ENCODE measurements at regions not wholly inside any gene's neighbourhood (a gene's known extent, or its start where the extent isn't known, plus 50 kb on each side); places are given as distances from the start of the nearest gene placed in this dataset.

DNA sequence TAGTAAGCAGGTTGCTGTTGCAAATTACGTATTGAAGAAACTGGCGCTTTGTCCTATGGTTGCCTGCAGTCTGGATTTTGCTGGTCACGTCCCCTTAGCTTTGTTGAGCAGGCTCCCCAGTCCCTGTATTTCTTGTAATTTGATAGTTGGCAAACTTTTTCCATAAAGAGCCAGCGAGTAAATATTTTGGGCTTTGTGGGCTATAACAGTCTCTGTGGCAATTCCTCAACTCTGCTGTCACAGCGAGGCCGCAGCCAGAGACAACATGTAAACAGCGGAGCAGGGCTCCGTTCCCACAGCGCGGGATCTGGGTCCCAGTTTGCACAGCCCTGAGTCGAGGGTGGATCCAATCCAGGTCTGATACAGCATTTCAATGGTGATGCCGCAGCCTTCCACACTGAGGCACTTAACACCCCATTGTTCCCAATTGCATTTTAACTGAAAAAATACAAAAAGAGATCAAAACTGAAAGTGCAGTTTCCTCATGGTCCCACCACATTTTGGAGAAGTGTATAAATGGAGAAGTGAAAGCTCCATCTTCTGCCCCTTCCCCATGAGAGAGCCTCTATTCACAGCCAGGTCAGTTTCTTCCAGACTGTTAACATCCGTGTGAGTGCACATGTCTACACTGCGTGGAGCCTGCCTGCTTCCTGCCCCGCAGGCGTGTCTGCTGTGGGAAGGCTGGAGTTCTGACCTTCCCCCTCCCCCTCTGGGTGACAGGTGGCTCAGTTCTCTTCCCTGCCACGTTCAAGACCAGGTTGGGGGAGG lies 89.1 kb downstream of the RPS6KA4 start:
- Histone ChIP-seq H3K4me3 (replicated peaks; ENCODE audit: low read depth, low read length) (no peak overlapping the region), H3K27me3 (replicated peaks; ENCODE audit: control insufficient read depth, insufficient read depth, low read length) (peaks cover 1% of the 10 kb centered on the region), H3K36me3 (ENCODE audit: control insufficient read depth, insufficient read depth, low read length) (no peaks in the 10 kb centered on the region)
- TF ChIP-seq, protein P1, sequence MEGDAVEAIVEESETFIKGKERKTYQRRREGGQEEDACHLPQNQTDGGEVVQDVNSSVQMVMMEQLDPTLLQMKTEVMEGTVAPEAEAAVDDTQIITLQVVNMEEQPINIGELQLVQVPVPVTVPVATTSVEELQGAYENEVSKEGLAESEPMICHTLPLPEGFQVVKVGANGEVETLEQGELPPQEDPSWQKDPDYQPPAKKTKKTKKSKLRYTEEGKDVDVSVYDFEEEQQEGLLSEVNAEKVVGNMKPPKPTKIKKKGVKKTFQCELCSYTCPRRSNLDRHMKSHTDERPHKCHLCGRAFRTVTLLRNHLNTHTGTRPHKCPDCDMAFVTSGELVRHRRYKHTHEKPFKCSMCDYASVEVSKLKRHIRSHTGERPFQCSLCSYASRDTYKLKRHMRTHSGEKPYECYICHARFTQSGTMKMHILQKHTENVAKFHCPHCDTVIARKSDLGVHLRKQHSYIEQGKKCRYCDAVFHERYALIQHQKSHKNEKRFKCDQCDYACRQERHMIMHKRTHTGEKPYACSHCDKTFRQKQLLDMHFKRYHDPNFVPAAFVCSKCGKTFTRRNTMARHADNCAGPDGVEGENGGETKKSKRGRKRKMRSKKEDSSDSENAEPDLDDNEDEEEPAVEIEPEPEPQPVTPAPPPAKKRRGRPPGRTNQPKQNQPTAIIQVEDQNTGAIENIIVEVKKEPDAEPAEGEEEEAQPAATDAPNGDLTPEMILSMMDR (IDR thresholded peaks at IDR 0.05; ENCODE audit: insufficient read depth, low read length, poor library complexity, severe bottlenecking) = no peak
- peak; percentile 43 for DNase-seq (ENCODE audit: extremely low read depth, insufficient read length)

DNA sequence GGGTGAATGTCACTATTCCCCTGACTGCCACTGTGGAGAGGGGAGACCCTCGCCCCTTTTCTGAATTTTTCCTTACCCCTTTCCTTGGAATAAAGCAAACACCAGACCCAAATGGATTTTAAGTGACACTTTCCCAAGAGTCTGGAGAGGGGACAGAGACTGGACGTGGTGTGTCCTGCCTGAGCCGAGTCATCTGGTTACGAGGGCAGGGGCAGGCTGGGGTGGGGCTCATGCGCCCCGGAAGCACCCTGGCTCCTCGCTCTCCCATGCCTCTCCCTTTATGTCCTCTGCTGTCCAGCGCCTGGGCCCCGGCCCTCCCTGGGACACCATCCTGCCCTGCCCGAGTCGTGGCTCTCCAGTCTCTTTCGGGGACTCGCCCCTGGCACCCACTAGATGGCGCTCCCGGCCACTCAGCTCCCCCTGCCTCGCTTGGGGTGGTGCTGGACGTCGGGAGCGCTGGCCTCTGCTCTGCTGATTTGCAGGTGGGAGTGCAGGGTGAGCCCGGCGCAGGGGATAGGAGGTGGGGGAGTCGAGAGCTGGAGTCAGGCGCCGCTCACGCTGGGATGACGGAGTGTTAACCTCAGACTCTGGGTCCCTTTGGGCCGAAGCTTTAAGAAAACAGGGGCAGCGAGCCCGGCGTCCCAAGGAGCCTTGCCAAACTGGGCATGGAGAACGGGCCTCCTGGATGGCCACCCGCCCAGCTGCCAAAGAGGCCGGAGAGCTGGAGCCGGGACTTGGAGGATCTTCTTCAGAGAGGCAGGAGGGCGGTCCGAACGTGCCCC lies 89.8 kb downstream of the RPS6KA4 start:
- peak; percentile 62 for DNase-seq (ENCODE audit: extremely low read depth, insufficient read length)
- TF ChIP-seq, protein P1 (IDR thresholded peaks at IDR 0.05; ENCODE audit: insufficient read depth, low read length, poor library complexity, severe bottlenecking) = peak; percentile 88
- peaks cover 1% of the 10 kb centered on the region for H3K27me3 ChIP-seq (replicated peaks; ENCODE audit: control insufficient read depth, insufficient read depth, low read length)
- no peaks in the 10 kb centered on the region for H3K36me3 ChIP-seq (ENCODE audit: control insufficient read depth, insufficient read depth, low read length)
- peak overlapping the region; percentile 30; the same call in 1 of the 2 replicates for H3K4me3 ChIP-seq (replicated peaks; ENCODE audit: low read depth, low read length)

DNA sequence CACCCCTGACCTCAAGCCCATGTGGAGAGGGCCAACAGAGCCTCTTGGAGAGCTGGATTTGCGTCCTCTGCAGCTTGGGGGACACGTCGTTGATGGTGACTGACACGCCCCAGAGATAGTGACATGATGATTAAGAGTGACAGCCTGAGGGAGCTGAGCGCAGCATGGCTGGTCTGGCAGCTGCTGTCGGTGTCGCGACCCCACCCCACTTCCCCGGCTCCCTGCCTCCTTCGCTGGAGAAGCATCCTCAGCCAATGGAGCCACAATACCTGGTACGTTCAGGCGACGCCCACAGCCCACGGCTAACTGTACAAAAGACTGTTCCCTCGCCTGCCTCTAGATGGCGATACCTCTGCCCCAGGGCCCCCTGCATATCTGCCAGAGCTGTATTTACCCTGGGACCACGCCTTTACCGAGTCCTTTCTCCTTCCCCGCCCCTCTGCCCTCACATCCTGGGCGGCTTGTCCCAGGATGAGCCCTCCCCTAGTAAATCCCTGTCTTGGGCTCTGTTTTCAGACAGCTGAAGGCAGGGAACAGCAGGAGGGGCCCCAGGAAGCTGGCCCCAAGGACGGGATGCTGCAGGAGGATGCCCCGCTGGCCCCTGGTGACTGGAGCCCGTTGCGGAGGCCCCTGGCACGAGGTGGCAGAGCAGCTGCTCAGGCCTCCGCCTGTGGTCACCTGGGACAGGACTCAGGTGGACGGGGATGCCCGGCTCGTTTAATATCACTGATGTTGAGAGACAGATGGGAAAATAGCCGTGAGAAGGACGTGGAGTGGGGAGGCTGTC lies 90.6 kb downstream of the RPS6KA4 start:
- peak overlapping the region; percentile 30; the same call in 1 of the 2 replicates for H3K4me3 ChIP-seq (replicated peaks; ENCODE audit: low read depth, low read length)
- peaks cover 1% of the 10 kb centered on the region for H3K27me3 ChIP-seq (replicated peaks; ENCODE audit: control insufficient read depth, insufficient read depth, low read length)
- TF ChIP-seq, protein P1 (IDR thresholded peaks at IDR 0.05; ENCODE audit: insufficient read depth, low read length, poor library complexity, severe bottlenecking) = peak; percentile 94
- no peaks in the 10 kb centered on the region for H3K36me3 ChIP-seq (ENCODE audit: control insufficient read depth, insufficient read depth, low read length)
- DNase-seq (ENCODE audit: extremely low read depth, insufficient read length) = peak; percentile 51

DNA sequence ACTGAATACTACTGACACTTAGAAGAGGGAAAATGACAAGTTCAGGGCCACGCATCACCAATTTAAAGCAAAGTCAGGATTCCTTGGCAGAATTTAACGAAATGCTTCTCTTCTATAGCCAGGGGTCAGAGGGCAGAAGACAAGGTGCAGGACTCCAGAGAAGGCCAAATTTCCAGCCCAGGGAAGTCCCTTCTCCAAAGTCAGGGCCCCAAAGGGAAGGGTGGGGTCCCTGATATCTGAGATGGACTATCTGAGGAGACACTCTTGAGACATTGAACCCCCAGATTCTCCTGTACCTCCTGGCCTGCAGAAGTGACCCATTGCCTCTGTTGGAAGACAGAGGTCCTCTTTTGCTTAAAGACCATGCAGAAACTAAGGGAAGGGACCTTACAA lies 91.2 kb downstream of the RPS6KA4 start:
- Histone ChIP-seq H3K27me3 (replicated peaks; ENCODE audit: control insufficient read depth, insufficient read depth, low read length) (peaks cover 1% of the 10 kb centered on the region), H3K4me3 (replicated peaks; ENCODE audit: low read depth, low read length) (no peak overlapping the region), H3K36me3 (ENCODE audit: control insufficient read depth, insufficient read depth, low read length) (no peaks in the 10 kb centered on the region)
- DNase-seq (ENCODE audit: extremely low read depth, insufficient read length) = no peak
- TF ChIP-seq, protein P1 (IDR thresholded peaks at IDR 0.05; ENCODE audit: insufficient read depth, low read length, poor library complexity, severe bottlenecking) = no peak

DNA sequence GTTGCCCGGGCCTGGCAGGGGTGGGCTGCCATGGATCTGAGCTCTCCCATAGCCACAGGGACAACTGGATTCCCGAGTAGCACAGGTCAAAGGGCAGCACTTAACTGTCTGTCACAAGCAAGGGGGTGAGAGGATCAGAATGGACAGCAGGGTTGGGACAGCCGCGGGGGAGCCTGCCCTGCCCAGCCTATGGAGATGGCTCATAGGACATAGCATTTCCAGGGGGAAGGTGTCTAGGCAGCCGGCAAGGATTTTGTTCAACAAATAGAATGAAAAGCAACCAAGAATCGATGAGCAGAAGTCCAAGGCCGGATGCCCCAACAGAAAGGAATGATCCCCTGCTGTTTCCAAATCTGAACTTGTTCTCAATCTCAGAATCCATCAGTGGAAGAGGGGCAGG lies 92.9 kb downstream of the RPS6KA4 start:
- TF ChIP-seq, protein P1 (IDR thresholded peaks at IDR 0.05; ENCODE audit: insufficient read depth, low read length, poor library complexity, severe bottlenecking) = no peak
- no peak overlapping the region for H3K4me3 ChIP-seq (replicated peaks; ENCODE audit: low read depth, low read length)
- peaks cover 1% of the 10 kb centered on the region for H3K27me3 ChIP-seq (replicated peaks; ENCODE audit: control insufficient read depth, insufficient read depth, low read length)
- no peaks in the 10 kb centered on the region for H3K36me3 ChIP-seq (ENCODE audit: control insufficient read depth, insufficient read depth, low read length)
- DNase-seq (ENCODE audit: extremely low read depth, insufficient read length) = no peak

Data from GM06990 (cell line).